Loucy (cell line): ENCODE measurements at regions not wholly inside any gene's neighbourhood (a gene's known extent, or its start where the extent isn't known, plus 50 kb on each side); places are given as distances from the start of the nearest gene placed in this dataset.
A peak's percentile ranks its signal among the peaks of the same experiment; 100 is the strongest.

Experiments used
- H2AFZ ChIP-seq: fragments of 200-600 bp; sonication (generic); 2 replicates; pipeline ENCODE4 v1.6.0; 2016; ENCODE audit warnings: antibody characterized with exemption, mild to moderate bottlenecking, low read length, moderate library complexity
- H3F3A ChIP-seq: fragments of 200-600 bp; 2 replicates; pipeline ENCODE4 v1.6.0; 2016; ENCODE audit warnings: antibody characterized with exemption, low read depth, mild to moderate bottlenecking
- H3K27me3 ChIP-seq: fragments of 200-600 bp; sonication (generic); 2 replicates; pipeline ENCODE4 v1.6.1; 2014; ENCODE audit warnings: low read length, mild to moderate bottlenecking; ENCODE audit not compliant: insufficient read depth, poor library complexity, severe bottlenecking
- H3K36me3 ChIP-seq: fragments of 200-600 bp; sonication (generic); 2 replicates; pipeline ENCODE4 v1.6.1; 2016; ENCODE audit warnings: low read length; ENCODE audit not compliant: insufficient read depth
- H3K4me1 ChIP-seq: fragments of 200-600 bp; sonication (generic); 2 replicates; pipeline ENCODE4 v1.5.1; 2014; ENCODE audit warnings: low read length, mild to moderate bottlenecking; ENCODE audit not compliant: insufficient read depth, poor library complexity, severe bottlenecking
- H3K4me2 ChIP-seq: fragments of 200-600 bp; sonication (generic); 2 replicates; pipeline ENCODE4 v1.6.0; 2014; ENCODE audit warnings: antibody characterized with exemption, low read length, low read depth, mild to moderate bottlenecking; ENCODE audit not compliant: poor library complexity, severe bottlenecking
- H3K4me3 ChIP-seq: fragments of 200-600 bp; sonication (generic); 2 replicates; pipeline ENCODE4 v1.5.1; 2014; ENCODE audit warnings: low read length, mild to moderate bottlenecking, mixed read lengths; ENCODE audit not compliant: poor library complexity, severe bottlenecking
- H3K79me2 ChIP-seq: fragments of 200-600 bp; sonication (generic); 2 replicates; pipeline ENCODE4 v1.6.1; 2014; ENCODE audit warnings: low read length; ENCODE audit not compliant: insufficient read depth
- H3K9ac ChIP-seq: fragments of 200-600 bp; sonication (generic); 2 replicates; pipeline ENCODE4 v1.6.0; 2014; ENCODE audit warnings: mild to moderate bottlenecking, low read depth, low read length, moderate library complexity; ENCODE audit not compliant: poor library complexity, severe bottlenecking
- H3K9me2 ChIP-seq: fragments of 200-600 bp; sonication (generic); replicated peaks from 2 replicates; pipeline ENCODE4 v1.6.1; 2016; ENCODE audit warnings: low read depth, low read length, mixed read lengths
- H3K9me3 ChIP-seq: fragments of 200-600 bp; sonication (generic); 2 replicates; pipeline ENCODE4 v1.6.1; 2014; ENCODE audit warnings: mild to moderate bottlenecking, antibody characterized with exemption, low read length, low read depth; ENCODE audit not compliant: insufficient read depth
- H4K20me1 ChIP-seq: fragments of 200-600 bp; sonication (generic); 2 replicates; pipeline ENCODE4 v1.6.0; 2014; ENCODE audit warnings: antibody characterized with exemption, low read length, mild to moderate bottlenecking; ENCODE audit not compliant: insufficient read depth, poor library complexity, severe bottlenecking
- CTCF ChIP-seq: fragments of 200-600 bp; sonication (generic); conservative IDR thresholded peaks from 2 replicates; pipeline ENCODE4 v1.5.1; 2014; ENCODE audit warnings: mild to moderate bottlenecking, antibody characterized with exemption, low read length
- EZH2phosphoT487 ChIP-seq: fragments of 200-600 bp; IDR thresholded peaks from 2 replicates; pipeline ENCODE4 v1.6.1; 2018; ENCODE audit warnings: antibody characterized with exemption, mild to moderate bottlenecking, moderate library complexity, borderline replicate concordance

GRCh38 chr6:68476611-68477010 is 158.5 kb upstream of the ADGRB3 start:
- Histone ChIP-seq H3K4me1 (no peaks in the 10 kb centered on the region), H3K27me3 (no peaks in the 10 kb centered on the region), H3K4me2 (no peak overlapping the region), H3F3A (no peaks in the 10 kb centered on the region), H2AFZ (no peak overlapping the region), H3K9me2 (no peaks in the 10 kb centered on the region), H4K20me1 (no peaks in the 10 kb centered on the region), H3K36me3 (no peaks in the 10 kb centered on the region), H3K4me3 (no peak overlapping the region), H3K79me2 (no peaks in the 10 kb centered on the region), H3K9ac (no peak overlapping the region), H3K9me3 (no peaks in the 10 kb centered on the region)
- TF ChIP-seq CTCF (no peak), EZH2phosphoT487 (no peak)

GRCh38 chr6:68473433-68474210 is 161.5 kb upstream of the ADGRB3 start:
- TF ChIP-seq CTCF (no peak), EZH2phosphoT487 (no peak)
- Histone ChIP-seq H3K4me2 (no peak overlapping the region), H3K9ac (no peak overlapping the region), H3K9me2 (no peaks in the 10 kb centered on the region), H3K79me2 (no peaks in the 10 kb centered on the region), H2AFZ (no peak overlapping the region), H3K36me3 (no peaks in the 10 kb centered on the region), H3K9me3 (no peaks in the 10 kb centered on the region), H3K4me3 (no peak overlapping the region), H3K4me1 (no peaks in the 10 kb centered on the region), H4K20me1 (no peaks in the 10 kb centered on the region), H3F3A (no peaks in the 10 kb centered on the region), H3K27me3 (no peaks in the 10 kb centered on the region)

- no peak overlapping the region for H2AFZ ChIP-seq
- no peaks in the 10 kb centered on the region for H3K9me2 ChIP-seq
Observed at GRCh38 chr6:68468244-68468884, 166.7 kb upstream of the ADGRB3 start.

More at GRCh38 chr6:68468244-68468884, 166.7 kb upstream of the ADGRB3 start:
- Histone ChIP-seq H3K27me3 (no peaks in the 10 kb centered on the region), H3K79me2 (no peaks in the 10 kb centered on the region), H3K9ac (no peak overlapping the region), H3K4me2 (no peak overlapping the region), H3K36me3 (no peaks in the 10 kb centered on the region), H3F3A (no peaks in the 10 kb centered on the region), H4K20me1 (no peaks in the 10 kb centered on the region), H3K4me1 (no peaks in the 10 kb centered on the region), H3K4me3 (no peak overlapping the region), H3K9me3 (no peaks in the 10 kb centered on the region)
- TF ChIP-seq EZH2phosphoT487: no peak
- peak; percentile 52 for TF ChIP-seq CTCF
